ENCODE measurements at regions not wholly inside any gene's neighbourhood (a gene's known extent, or its start where the extent isn't known, plus 50 kb on each side); places are given as distances from the start of the nearest gene placed in this dataset.
"Not testable (repeated sequence)": the region's sequence is repeated elsewhere in the genome, so short reads cannot be mapped to it uniquely, and the experiment has no call there.

DNA sequence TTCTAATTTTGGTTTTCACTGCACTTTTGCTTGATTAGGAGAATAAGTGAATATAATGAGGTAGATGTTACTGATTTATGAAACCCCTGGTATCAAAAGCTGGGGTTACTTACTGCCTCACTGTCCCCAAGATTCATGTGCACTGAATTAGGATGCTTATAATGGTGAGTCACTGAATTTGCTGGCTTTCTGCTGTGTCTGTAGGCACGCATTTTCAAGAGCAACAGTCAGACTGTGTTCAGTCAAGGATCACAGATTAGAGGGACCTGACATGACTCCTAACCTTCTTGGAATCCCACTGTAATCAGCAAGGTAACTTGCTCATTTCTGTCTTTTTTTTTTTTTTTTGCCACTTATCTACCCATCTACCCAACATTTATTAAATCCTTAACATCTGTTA is 59.7 kb downstream of the GPR85 start:
- Histone ChIP-seq H3K4me2 (ENCODE audit: insufficient read depth, insufficient read length, low read length) (no peak overlapping the region), H3K56ac (ENCODE audit: insufficient read length, low read depth, low read length) (no peak overlapping the region), H3K23me2 (ENCODE audit: insufficient read length, low read depth, low read length, poor library complexity, severe bottlenecking) (no peaks in the 10 kb centered on the region), H4K91ac (ENCODE audit: insufficient read length, low read depth, low read length) (no peak overlapping the region), H3K9me3 (ENCODE audit: control insufficient read depth, low read depth, low read length) (no peaks in the 10 kb centered on the region), H4K20me1 (ENCODE audit: control insufficient read depth, insufficient read depth, insufficient read length) (no peaks in the 10 kb centered on the region), H2AFZ (ENCODE audit: low read length) (no peak overlapping the region), H3K4ac (ENCODE audit: low read depth, low read length) (no peak overlapping the region), H4K8ac (replicated peaks; ENCODE audit: insufficient read length, low read depth, low read length) (no peak overlapping the region), H3K27ac (ENCODE audit: insufficient read length, low read depth, low read length) (no peak overlapping the region), H3K79me1 (ENCODE audit: insufficient read depth, low read depth, low read length, poor library complexity, severe bottlenecking) (no peaks in the 10 kb centered on the region), H3K4me1 (ENCODE audit: insufficient read depth, low read length) (no peaks in the 10 kb centered on the region), H2BK20ac (ENCODE audit: low read depth, low read length, poor library complexity, severe bottlenecking) (no peak overlapping the region), H3K79me2 (ENCODE audit: insufficient read depth, low read length) (no peaks in the 10 kb centered on the region), H2BK12ac (ENCODE audit: insufficient read length, low read depth, low read length) (no peak overlapping the region), H3T11ph (ENCODE audit: low read length) (no peak overlapping the region), H2AK5ac (ENCODE audit: insufficient read length, low read length) (no peak overlapping the region), H3K27me3 (ENCODE audit: insufficient read depth, low read length) (no peaks in the 10 kb centered on the region), H3K23ac (ENCODE audit: insufficient read length, low read depth, low read length) (no peak overlapping the region), H2BK15ac (ENCODE audit: low read depth, low read length) (no peak overlapping the region), H2BK5ac (ENCODE audit: insufficient read length, low read length) (no peak overlapping the region), H3K9ac (ENCODE audit: extremely low read depth, insufficient read length, low read length) (no peak overlapping the region), H4K5ac (ENCODE audit: insufficient read length, low read depth, low read length) (no peak overlapping the region), H2BK120ac (ENCODE audit: low read depth, low read length, poor library complexity, severe bottlenecking) (no peak overlapping the region), H3K18ac (ENCODE audit: insufficient read length, low read depth, low read length) (no peak overlapping the region), H3K14ac (ENCODE audit: insufficient read depth, low read length) (no peak overlapping the region)
- H3K4me3 Mint-ChIP-seq = no peak overlapping the region
- TF ChIP-seq, protein P1, sequence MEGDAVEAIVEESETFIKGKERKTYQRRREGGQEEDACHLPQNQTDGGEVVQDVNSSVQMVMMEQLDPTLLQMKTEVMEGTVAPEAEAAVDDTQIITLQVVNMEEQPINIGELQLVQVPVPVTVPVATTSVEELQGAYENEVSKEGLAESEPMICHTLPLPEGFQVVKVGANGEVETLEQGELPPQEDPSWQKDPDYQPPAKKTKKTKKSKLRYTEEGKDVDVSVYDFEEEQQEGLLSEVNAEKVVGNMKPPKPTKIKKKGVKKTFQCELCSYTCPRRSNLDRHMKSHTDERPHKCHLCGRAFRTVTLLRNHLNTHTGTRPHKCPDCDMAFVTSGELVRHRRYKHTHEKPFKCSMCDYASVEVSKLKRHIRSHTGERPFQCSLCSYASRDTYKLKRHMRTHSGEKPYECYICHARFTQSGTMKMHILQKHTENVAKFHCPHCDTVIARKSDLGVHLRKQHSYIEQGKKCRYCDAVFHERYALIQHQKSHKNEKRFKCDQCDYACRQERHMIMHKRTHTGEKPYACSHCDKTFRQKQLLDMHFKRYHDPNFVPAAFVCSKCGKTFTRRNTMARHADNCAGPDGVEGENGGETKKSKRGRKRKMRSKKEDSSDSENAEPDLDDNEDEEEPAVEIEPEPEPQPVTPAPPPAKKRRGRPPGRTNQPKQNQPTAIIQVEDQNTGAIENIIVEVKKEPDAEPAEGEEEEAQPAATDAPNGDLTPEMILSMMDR (conservative IDR thresholded peaks at IDR 0.05) = no peak
- H3K4me1 Mint-ChIP-seq = no peaks in the 10 kb centered on the region
- no peaks in the 10 kb centered on the region; the same call in 1 of the 2 replicates for H3K27me3 Mint-ChIP-seq (ENCODE audit: low read depth)
- H3K9me3 Mint-ChIP-seq = peaks cover 0 to 4% of the 10 kb centered on the region in 2 experiments; a peak in 1 of 5 replicates
- H3K36me3 Mint-ChIP-seq (ENCODE audit: insufficient read depth in 1 of 3, low read depth in 3 of 3) = no peaks in the 10 kb centered on the region; a peak in 1 of 7 replicates
- H3K27ac Mint-ChIP-seq = no peak overlapping the region
- DNase-seq = no peak
- WGBS (ENCODE audit: extremely low coverage, insufficient read length, low lambda C conversion rate) = no CpG with 5 or more reads among the region's 1 CpG

DNA sequence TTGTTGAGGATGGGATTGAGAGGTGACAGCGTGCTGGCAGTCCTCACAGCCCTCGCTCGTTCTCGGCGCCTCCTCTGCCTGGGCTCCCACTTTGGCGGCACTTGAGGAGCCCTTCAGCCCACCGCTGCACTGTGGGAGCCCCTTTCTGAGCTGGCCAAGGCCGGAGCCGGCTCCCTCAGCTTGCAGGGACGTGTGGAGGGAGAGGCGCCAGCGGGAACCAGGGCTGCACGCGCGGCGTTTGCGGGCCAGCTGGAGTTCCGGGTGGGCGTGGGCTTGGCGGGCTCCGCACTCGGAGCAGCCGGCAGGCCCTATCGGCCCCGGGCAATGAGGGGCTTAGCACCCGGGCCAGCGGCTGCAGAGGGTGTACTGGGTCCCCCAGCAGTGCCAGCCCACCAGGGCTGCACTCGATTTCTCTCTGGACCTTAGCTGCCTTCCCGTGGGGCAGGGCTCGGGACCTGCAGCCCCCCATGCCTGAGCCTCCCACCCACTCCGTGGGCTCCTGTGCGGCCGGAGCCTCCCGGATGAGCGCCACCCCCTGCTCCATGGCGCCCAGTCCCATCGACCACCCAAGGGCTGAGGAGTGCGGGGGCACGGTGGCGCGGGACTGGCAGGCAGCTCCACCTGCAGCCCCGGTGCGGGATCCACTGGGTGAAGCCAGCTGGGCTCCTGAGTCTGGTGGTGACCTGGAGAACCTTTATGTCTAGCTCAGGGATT is 69.3 kb downstream of the GPR85 start:
- not testable (repeated sequence) for H2BK5ac ChIP-seq (ENCODE audit: insufficient read length, low read length); H3K79me1 ChIP-seq (ENCODE audit: insufficient read depth, low read depth, low read length, poor library complexity, severe bottlenecking); H3K56ac ChIP-seq (ENCODE audit: insufficient read length, low read depth, low read length); H4K8ac ChIP-seq (replicated peaks; ENCODE audit: insufficient read length, low read depth, low read length); DNase-seq; H3K36me3 Mint-ChIP-seq (ENCODE audit: insufficient read depth in 1 of 3, low read depth in 3 of 3); H2AK5ac ChIP-seq (ENCODE audit: insufficient read length, low read length); H2BK15ac ChIP-seq (ENCODE audit: low read depth, low read length); H3K23me2 ChIP-seq (ENCODE audit: insufficient read length, low read depth, low read length, poor library complexity, severe bottlenecking); H3K27me3 ChIP-seq (ENCODE audit: insufficient read depth, low read length); H4K20me1 ChIP-seq (ENCODE audit: control insufficient read depth, insufficient read depth, insufficient read length); H3K27ac Mint-ChIP-seq; H3K27ac ChIP-seq (ENCODE audit: insufficient read length, low read depth, low read length); H3K4me2 ChIP-seq (ENCODE audit: insufficient read depth, insufficient read length, low read length); H3K23ac ChIP-seq (ENCODE audit: insufficient read length, low read depth, low read length); H3K4ac ChIP-seq (ENCODE audit: low read depth, low read length); H4K91ac ChIP-seq (ENCODE audit: insufficient read length, low read depth, low read length); H2BK12ac ChIP-seq (ENCODE audit: insufficient read length, low read depth, low read length); H3K4me1 Mint-ChIP-seq; H3K18ac ChIP-seq (ENCODE audit: insufficient read length, low read depth, low read length); H4K5ac ChIP-seq (ENCODE audit: insufficient read length, low read depth, low read length); H3T11ph ChIP-seq (ENCODE audit: low read length); H3K14ac ChIP-seq (ENCODE audit: insufficient read depth, low read length); H2AFZ ChIP-seq (ENCODE audit: low read length); H2BK20ac ChIP-seq (ENCODE audit: low read depth, low read length, poor library complexity, severe bottlenecking); H3K9ac ChIP-seq (ENCODE audit: extremely low read depth, insufficient read length, low read length); H3K4me3 Mint-ChIP-seq; H3K4me1 ChIP-seq (ENCODE audit: insufficient read depth, low read length); H3K79me2 ChIP-seq (ENCODE audit: insufficient read depth, low read length); H3K9me3 ChIP-seq (ENCODE audit: control insufficient read depth, low read depth, low read length); H3K9me3 Mint-ChIP-seq; H3K27me3 Mint-ChIP-seq (ENCODE audit: low read depth); H2BK120ac ChIP-seq (ENCODE audit: low read depth, low read length, poor library complexity, severe bottlenecking)
- WGBS (ENCODE audit: extremely low coverage, insufficient read length, low lambda C conversion rate) = no CpG with 5 or more reads among the region's 43 CpGs
